ENCODE measurements at regions not wholly inside any gene's neighbourhood (a gene's known extent, or its start where the extent isn't known, plus 50 kb on each side); places are given as distances from the start of the nearest gene placed in this dataset.

GRCh38 chr15:45743426-45744235 lies 108.8 kb downstream of the SQOR start:
- Histone ChIP-seq H3K27ac (ENCODE audit: low read depth, low read length) (no peak overlapping the region), H3K36me3 (ENCODE audit: insufficient read depth, low read length) (no peaks in the 10 kb centered on the region), H3K4me1 (ENCODE audit: insufficient read depth, low read length) (no peaks in the 10 kb centered on the region), H3K27me3 (ENCODE audit: insufficient read depth, low read length) (no peaks in the 10 kb centered on the region), H3K9me3 (ENCODE audit: control insufficient read depth in 1 of 2, low read length in 2 of 2) (no peaks in the 10 kb centered on the region), H3K4me3 (ENCODE audit: low read length in 2 of 2) (no peak overlapping the region)
- ChIA-PET CTCF (ENCODE audit: partially characterized antibody) (no interaction called here), POLR2A (ENCODE audit: partially characterized antibody) (no interaction called here)
- intact Hi-C loops (cut with micrococcal nuclease), result no loop called here
- Mint-ChIP-seq H3K27me3 (peaks cover 5 to 10% of the 10 kb centered on the region in 2 donors), H3K36me3 (no peaks in the 10 kb centered on the region), H3K27ac (no peak overlapping the region), H3K4me3 (no peak overlapping the region), H3K9me3 (peaks cover 0 to 5% (median 0%) of the 10 kb centered on the region in 8 donors), H3K4me1 (no peaks in the 10 kb centered on the region)
- no peak for DNase-seq

GRCh38 chr15:45744236-45744589 lies 109.4 kb downstream of the SQOR start:
- intact Hi-C loops (cut with micrococcal nuclease), result no loop called here
- H3K27me3 ChIP-seq (ENCODE audit: insufficient read depth, low read length), result no peaks in the 10 kb centered on the region
- no peak overlapping the region for H3K27ac ChIP-seq (ENCODE audit: low read depth, low read length)
- no peak overlapping the region for H3K4me3 Mint-ChIP-seq
- no peaks in the 10 kb centered on the region for H3K9me3 ChIP-seq (ENCODE audit: control insufficient read depth in 1 of 2, low read length in 2 of 2)
- no peak for DNase-seq
- H3K36me3 Mint-ChIP-seq, result no peaks in the 10 kb centered on the region
- ChIA-PET POLR2A (ENCODE audit: partially characterized antibody) (no interaction called here), CTCF (ENCODE audit: partially characterized antibody) (no interaction called here)
- H3K4me1 ChIP-seq (ENCODE audit: insufficient read depth, low read length), result no peaks in the 10 kb centered on the region
- no peaks in the 10 kb centered on the region for H3K4me1 Mint-ChIP-seq
- no peaks in the 10 kb centered on the region for H3K36me3 ChIP-seq (ENCODE audit: insufficient read depth, low read length)
- H3K27me3 Mint-ChIP-seq, result peaks cover 5 to 11% of the 10 kb centered on the region in 2 donors
- H3K4me3 ChIP-seq (ENCODE audit: low read length in 2 of 2), result no peak overlapping the region
- no peak overlapping the region for H3K27ac Mint-ChIP-seq
- peaks cover 0 to 5% (median 0%) of the 10 kb centered on the region in 8 donors for H3K9me3 Mint-ChIP-seq

GRCh38 chr15:45747426-45747825 lies 112.6 kb downstream of the SQOR start:
- Mint-ChIP-seq H3K36me3 (no peaks in the 10 kb centered on the region), H3K4me3 (no peak overlapping the region), H3K27ac (no peak overlapping the region), H3K9me3 (peaks cover 0 to 2% (median 0%) of the 10 kb centered on the region in 8 donors), H3K4me1 (no peaks in the 10 kb centered on the region), H3K27me3 (peaks cover 0 to 9% of the 10 kb centered on the region in 2 donors)
- Histone ChIP-seq H3K36me3 (ENCODE audit: insufficient read depth, low read length) (no peaks in the 10 kb centered on the region), H3K27me3 (ENCODE audit: insufficient read depth, low read length) (no peaks in the 10 kb centered on the region), H3K9me3 (ENCODE audit: control insufficient read depth in 1 of 2, low read length in 2 of 2) (no peaks in the 10 kb centered on the region), H3K4me3 (ENCODE audit: low read length in 2 of 2) (no peak overlapping the region), H3K4me1 (ENCODE audit: insufficient read depth, low read length) (no peaks in the 10 kb centered on the region), H3K27ac (ENCODE audit: low read depth, low read length) (no peak overlapping the region)
- ChIA-PET POLR2A (ENCODE audit: partially characterized antibody) (no interaction called here), CTCF (ENCODE audit: partially characterized antibody) (no interaction called here)
- no peak for DNase-seq
- intact Hi-C loops (cut with micrococcal nuclease), result no loop called here

DNA sequence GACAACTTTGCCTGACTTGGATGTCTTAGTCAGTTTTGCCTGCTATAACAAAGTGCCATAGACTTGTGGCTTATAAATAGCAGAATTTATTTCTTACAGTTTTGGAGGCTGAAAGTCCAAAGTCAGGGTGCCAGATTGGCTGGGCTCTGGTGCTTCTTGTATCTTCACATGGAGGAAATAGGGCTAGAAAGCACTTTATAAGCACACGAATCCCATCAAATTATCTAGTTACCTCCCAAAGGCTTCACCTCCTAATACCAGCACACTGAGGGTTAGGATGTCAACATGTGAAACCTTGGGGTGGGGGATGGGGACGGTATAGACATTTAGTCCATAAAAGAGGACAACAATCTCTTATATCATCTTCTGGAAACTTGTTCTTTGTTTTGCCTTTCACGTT lies 116.8 kb downstream of the SQOR start:
- Mint-ChIP-seq H3K9me3 (peaks cover 0 to 8% (median under 1%) of the 10 kb centered on the region in 8 donors), H3K36me3 (no peaks in the 10 kb centered on the region), H3K27ac (no peak overlapping the region), H3K4me3 (no peak overlapping the region), H3K4me1 (no peaks in the 10 kb centered on the region), H3K27me3 (peaks cover 13 to 16% of the 10 kb centered on the region in 2 donors)
- no peak for DNase-seq
- Histone ChIP-seq H3K36me3 (ENCODE audit: insufficient read depth, low read length) (no peaks in the 10 kb centered on the region), H3K9me3 (ENCODE audit: control insufficient read depth in 1 of 2, low read length in 2 of 2) (no peaks in the 10 kb centered on the region), H3K4me3 (ENCODE audit: low read length in 2 of 2) (no peak overlapping the region), H3K27me3 (ENCODE audit: insufficient read depth, low read length) (no peaks in the 10 kb centered on the region), H3K4me1 (ENCODE audit: insufficient read depth, low read length) (no peaks in the 10 kb centered on the region), H3K27ac (ENCODE audit: low read depth, low read length) (no peak overlapping the region)
- CTCF ChIA-PET (ENCODE audit: partially characterized antibody), result no interaction called here
- POLR2A ChIA-PET (ENCODE audit: partially characterized antibody), result no interaction called here
- intact Hi-C loops (cut with micrococcal nuclease), result no loop called here

- Mint-ChIP-seq H3K9me3 (peaks cover 0 to 9% (median 0%) of the 10 kb centered on the region in 8 donors), H3K36me3 (no peaks in the 10 kb centered on the region), H3K27me3 (peaks cover 35 to 58% of the 10 kb centered on the region in 2 donors), H3K4me1 (no peaks in the 10 kb centered on the region), H3K4me3 (no peak overlapping the region), H3K27ac (no peak overlapping the region)
- no peaks in the 10 kb centered on the region for H3K4me1 ChIP-seq (ENCODE audit: insufficient read depth, low read length)
- H3K36me3 ChIP-seq (ENCODE audit: insufficient read depth, low read length), result no peaks in the 10 kb centered on the region
- no peak for DNase-seq
- CTCF ChIA-PET (ENCODE audit: partially characterized antibody), result no interaction called here
- no peak overlapping the region for H3K4me3 ChIP-seq (ENCODE audit: low read length in 2 of 2)
- H3K9me3 ChIP-seq (ENCODE audit: control insufficient read depth in 1 of 2, low read length in 2 of 2), result no peaks in the 10 kb centered on the region
- H3K27ac ChIP-seq (ENCODE audit: low read depth, low read length), result no peak overlapping the region
- H3K27me3 ChIP-seq (ENCODE audit: insufficient read depth, low read length), result no peaks in the 10 kb centered on the region
- POLR2A ChIA-PET (ENCODE audit: partially characterized antibody), result no interaction called here
- intact Hi-C loops (cut with micrococcal nuclease), result no loop called here
Observed at GRCh38 chr15:45759936-45760335, 125.1 kb downstream of the SQOR start.

GRCh38 chr15:45762726-45763125 lies 127.9 kb downstream of the SQOR start:
- Histone ChIP-seq H3K9me3 (ENCODE audit: control insufficient read depth in 1 of 2, low read length in 2 of 2) (no peaks in the 10 kb centered on the region), H3K4me1 (ENCODE audit: insufficient read depth, low read length) (no peaks in the 10 kb centered on the region), H3K36me3 (ENCODE audit: insufficient read depth, low read length) (no peaks in the 10 kb centered on the region), H3K4me3 (ENCODE audit: low read length in 2 of 2) (no peak overlapping the region), H3K27ac (ENCODE audit: low read depth, low read length) (no peak overlapping the region), H3K27me3 (ENCODE audit: insufficient read depth, low read length) (no peaks in the 10 kb centered on the region)
- ChIA-PET POLR2A (ENCODE audit: partially characterized antibody) (no interaction called here), CTCF (ENCODE audit: partially characterized antibody) (no interaction called here)
- H3K9me3 Mint-ChIP-seq, result peaks cover 0 to 5% (median 0%) of the 10 kb centered on the region in 8 donors
- H3K4me1 Mint-ChIP-seq, result no peaks in the 10 kb centered on the region
- H3K27ac Mint-ChIP-seq, result no peak overlapping the region
- intact Hi-C loops (cut with micrococcal nuclease), result no loop called here
- peaks cover 25 to 44% of the 10 kb centered on the region in 2 donors for H3K27me3 Mint-ChIP-seq
- H3K36me3 Mint-ChIP-seq, result no peaks in the 10 kb centered on the region
- H3K4me3 Mint-ChIP-seq, result no peak overlapping the region
- DNase-seq, result no peak

- Mint-ChIP-seq H3K27ac (no peak overlapping the region), H3K4me1 (no peaks in the 10 kb centered on the region), H3K9me3 (peaks cover 0 to 5% (median 0%) of the 10 kb centered on the region in 8 donors), H3K36me3 (no peaks in the 10 kb centered on the region), H3K27me3 (peaks cover 25 to 38% of the 10 kb centered on the region in 2 donors), H3K4me3 (no peak overlapping the region)
- no peak for DNase-seq
- Histone ChIP-seq H3K4me1 (ENCODE audit: insufficient read depth, low read length) (no peaks in the 10 kb centered on the region), H3K4me3 (ENCODE audit: low read length in 2 of 2) (no peak overlapping the region), H3K36me3 (ENCODE audit: insufficient read depth, low read length) (no peaks in the 10 kb centered on the region), H3K27ac (ENCODE audit: low read depth, low read length) (no peak overlapping the region), H3K27me3 (ENCODE audit: insufficient read depth, low read length) (no peaks in the 10 kb centered on the region), H3K9me3 (ENCODE audit: control insufficient read depth in 1 of 2, low read length in 2 of 2) (no peaks in the 10 kb centered on the region)
- ChIA-PET POLR2A (ENCODE audit: partially characterized antibody) (no interaction called here), CTCF (ENCODE audit: partially characterized antibody) (no interaction called here)
- intact Hi-C loops (cut with micrococcal nuclease), result no loop called here
Observed at GRCh38 chr15:45763170-45763869, 128.5 kb downstream of the SQOR start.
